ENCODE measurements at regions not wholly inside any gene's neighbourhood (a gene's known extent, or its start where the extent isn't known, plus 50 kb on each side); places are given as distances from the start of the nearest gene placed in this dataset.
"Not testable (repeated sequence)": the region's sequence is repeated elsewhere in the genome, so short reads cannot be mapped to it uniquely, and the experiment has no call there.

DNA sequence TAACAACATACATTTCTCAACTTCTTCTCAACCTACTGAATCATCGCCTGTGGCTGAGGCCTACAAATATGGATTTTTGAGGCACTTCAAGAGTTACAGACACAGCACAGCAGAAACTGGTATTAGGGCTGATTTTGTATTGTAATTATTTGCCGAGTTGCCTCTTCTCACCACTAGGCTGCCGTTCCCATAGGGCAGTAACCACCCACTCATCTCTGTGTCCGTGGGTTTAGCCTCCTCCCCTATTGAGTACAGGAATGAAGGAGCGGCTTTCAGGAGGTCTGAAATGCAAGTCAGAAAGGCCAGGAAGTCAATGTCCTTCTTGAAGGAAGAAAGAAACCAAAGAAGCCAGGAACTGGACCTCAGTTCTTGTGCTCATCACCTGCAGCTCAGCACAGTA is 220.8 kb downstream of the MTHFS start:
- no peak for DNase-seq

- no peak for DNase-seq
Measured at GRCh38 chr15:79676621-79677020, 220.2 kb downstream of the MTHFS start.

GRCh38 chr15:79677241-79677640 is 219.6 kb downstream of the MTHFS start:
- DNase-seq: no peak

DNA sequence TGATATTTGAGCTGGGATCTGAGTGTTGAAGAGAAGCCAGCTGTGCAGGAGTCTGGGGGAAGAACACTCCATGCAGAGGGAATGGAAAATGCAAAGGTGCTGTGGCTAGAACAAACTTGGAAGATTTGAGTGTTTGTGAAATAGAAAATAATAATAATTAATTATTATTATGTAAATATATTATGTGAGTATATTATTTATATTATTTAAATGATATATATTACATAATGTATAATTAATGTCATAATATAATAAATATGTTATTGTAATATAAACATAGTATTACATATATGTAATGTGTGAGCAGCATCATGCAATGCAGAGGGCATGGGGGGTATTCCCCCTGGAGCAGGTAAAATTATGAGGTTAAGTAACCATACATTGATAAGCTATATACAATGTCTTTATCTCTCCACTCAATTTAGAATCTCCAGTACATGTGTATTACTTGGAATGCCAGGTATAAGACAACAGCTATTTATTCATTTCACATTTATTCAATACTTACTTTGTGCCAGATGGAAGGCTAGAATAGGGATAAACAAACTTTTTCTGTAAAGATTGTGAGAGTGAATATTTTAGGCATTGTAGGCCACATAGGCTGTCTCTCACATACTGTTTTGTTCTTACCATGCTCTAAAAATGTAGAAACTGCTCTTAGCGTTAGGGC is 218.6 kb downstream of the MTHFS start:
- DNase-seq: no peak

- DNase-seq: no peak
Measured at GRCh38 chr15:79680720-79681119, 216.1 kb downstream of the MTHFS start.

GRCh38 chr15:79682285-79682684 is 214.5 kb downstream of the MTHFS start:
- no peak for DNase-seq

DNA sequence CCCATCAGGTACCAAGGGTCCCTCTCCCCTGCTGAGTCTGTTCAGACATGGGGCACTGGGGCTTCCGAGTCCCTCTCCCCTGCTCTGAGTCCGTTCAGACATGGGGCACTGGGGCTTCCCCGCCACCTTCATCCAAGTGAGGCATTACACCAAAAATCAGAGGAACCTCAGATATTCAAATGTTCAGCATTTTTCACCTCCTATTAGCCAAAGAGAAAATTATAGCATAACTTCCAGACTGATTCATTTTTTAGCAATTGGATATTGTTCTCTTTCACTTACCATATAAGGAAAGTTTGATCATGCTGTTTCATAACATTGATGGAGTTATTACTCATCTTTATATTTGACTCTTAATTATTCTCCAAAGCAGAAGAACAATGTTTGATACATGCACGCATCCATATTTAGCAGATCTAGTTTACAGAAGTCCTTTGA is 213.9 kb downstream of the MTHFS start:
- DNase-seq: no peak

DNA sequence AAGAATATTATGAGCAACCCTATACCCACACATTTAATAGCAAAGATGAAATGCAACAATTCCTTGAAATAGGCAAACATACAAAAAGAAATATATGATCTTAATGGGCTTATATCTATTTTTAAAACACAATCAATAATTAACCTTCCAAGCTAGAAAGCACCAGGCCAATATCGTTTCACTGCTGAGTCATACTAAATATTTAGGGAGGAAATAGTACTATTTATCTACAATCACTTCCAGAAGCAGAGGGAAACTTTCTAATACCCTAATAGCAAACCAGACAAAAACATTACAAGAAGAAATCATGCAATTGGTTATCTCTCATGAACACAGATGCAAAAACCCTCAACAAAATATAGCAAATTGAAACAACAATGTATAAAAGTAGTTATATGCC is 207.8 kb downstream of the MTHFS start:
- no peak for DNase-seq

DNA sequence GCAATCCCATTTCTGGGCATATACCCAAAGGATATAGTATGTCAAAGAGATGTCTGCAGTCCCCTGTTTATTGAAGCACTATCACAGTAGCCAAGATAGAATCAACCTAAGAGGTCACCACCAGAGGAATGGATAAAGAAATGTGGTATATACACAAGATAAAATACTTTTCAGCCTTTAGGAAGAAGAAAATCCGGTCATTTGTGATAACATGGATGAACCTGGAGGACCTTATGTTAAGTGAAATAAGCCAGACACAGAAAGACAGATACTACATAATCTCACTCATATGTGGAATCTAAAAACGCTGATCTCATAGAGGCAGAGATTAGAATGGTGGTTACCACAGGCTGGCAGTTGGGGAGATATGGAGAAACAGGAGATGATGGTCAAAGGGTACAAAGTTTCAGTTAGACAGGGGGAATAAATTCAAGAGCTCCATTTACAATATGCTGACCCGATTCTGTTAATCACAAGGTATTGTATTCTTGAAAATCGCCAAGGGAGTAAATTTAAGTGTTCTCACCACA is 195.8 kb downstream of the MTHFS start:
- DNase-seq: no peak

DNA sequence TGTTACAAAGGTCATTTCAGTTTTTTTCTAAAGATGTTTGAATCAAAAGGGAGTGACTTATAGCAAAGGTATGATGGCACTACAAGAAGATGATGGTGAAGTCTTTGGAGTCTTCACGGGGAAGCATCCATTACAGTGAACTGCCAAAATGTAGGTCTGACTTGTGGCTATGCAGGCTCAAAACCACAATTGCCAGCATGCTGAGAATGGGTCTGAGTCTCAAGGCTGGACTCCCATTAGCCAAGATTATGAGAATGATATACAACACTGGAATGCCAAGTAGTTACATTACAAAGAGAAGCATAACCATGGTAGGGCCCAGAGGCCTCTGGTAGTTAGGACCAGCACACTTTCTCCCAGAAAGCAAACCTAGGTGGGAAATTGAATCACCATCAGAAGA is 194.2 kb downstream of the MTHFS start:
- DNase-seq: no peak

DNA sequence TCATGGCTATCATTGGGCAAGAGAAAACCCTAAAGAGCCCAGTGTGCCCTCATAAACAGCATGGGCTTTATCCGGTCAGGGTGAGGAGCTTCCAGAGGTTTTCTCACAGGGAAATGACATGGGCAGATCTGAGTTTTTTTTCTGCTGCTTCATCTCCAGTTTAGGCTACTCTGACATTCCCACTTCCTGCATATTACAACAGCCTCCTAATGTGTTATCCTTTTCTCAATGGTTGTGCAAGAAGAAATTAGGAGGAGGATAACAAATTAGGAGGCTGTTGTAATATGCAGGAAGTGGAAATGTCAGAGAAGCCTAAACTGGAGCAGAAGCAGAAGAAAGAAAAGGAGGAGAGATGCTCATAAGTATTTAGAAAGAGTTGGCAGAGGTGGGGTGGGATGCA is 175.6 kb downstream of the MTHFS start:
- DNase-seq: no peak

DNA sequence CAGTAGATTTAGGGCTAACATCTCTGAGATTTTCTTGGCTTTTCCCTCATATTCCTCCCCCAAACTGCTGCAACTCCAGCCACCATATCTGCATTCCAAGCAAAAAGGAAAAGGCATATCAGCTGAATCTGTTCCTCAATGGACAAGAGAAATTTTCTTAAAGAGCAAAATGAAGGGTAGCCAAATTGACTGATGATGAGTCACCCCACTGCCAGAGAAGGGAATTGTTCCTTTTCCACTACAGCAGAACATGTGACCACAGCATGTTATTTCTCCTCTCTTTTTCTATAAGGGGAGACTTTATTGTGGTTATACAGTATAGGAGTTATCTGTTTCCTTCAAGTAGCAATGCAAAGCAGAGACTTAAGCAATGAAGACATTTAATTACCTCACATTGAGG is 172.5 kb downstream of the MTHFS start:
- no peak for DNase-seq

- DNase-seq: no peak
Measured at GRCh38 chr15:79724804-79725203, 172.0 kb downstream of the MTHFS start.

GRCh38 chr15:79728867-79729266 is 167.9 kb downstream of the MTHFS start:
- no peak for DNase-seq

DNA sequence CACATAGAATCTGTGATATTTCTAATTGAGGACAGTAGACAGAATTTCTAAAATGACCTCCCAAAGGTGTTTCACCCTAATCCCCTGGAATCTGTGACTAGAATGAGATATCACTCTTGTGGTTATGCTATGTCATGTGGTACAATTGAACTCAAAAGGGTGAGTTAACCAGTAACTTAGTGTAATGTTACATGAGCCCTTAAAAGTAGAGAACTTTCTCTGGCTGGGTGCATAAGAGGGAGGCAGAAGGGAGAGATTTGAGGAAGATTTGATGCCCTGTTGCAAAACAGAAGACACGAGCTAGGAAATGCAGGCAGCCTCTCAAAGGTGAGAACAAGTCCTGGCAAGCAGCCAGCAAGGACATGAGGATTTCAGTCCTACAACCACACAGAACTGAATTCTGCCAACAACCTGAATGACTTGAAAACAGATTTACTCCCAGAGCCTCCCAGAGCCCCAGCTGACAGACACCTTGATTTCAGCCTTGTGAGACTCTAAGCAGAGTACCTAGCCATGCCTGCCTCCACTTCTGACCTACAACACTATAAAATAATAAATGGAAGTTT is 160.3 kb downstream of the MTHFS start:
- no peak for DNase-seq

- no peak for DNase-seq
Measured at GRCh38 chr15:79738143-79738542, 158.7 kb downstream of the MTHFS start.

DNA sequence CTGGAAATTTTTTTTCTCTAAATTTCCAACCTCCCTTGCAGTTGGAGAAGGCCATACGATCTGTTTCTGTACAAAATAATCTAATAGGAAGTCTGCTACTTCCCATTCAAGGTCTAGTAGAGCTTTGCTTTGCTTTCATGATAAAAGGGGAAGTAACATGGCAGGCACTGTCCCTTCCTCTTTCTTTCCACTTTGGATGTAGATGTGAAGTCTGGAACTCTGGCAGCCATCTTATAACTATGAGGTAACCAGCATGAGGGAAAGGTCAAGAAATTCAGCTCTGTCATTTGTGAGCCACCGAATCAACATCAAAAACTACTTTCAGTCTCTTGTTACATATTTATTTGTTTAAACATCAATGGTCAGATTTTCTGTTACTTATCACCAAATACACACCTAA is 156.3 kb downstream of the MTHFS start:
- no peak for DNase-seq

DNA sequence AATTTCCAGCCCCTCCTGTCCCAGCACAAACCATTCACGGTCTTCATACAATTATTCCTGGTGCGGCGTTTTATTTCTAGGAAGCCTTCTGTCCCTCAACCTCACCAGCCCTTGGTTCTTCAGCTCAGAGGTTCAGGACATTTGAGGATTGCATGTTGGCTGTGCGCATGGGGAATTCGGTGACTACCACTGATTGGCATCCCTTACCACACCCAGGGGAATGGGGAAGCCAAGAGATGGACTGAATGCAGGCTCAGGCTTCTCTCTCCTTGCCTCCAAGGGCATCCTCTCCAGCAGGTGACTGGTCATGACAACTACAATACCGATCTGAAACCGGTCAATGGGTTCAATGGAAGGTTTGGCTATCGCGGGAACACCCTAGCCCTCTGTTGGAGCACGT is 153.8 kb downstream of the MTHFS start:
- no peak for DNase-seq

- not testable (repeated sequence) for DNase-seq
Measured at GRCh38 chr15:79744485-79744884, 152.3 kb downstream of the MTHFS start.

DNA sequence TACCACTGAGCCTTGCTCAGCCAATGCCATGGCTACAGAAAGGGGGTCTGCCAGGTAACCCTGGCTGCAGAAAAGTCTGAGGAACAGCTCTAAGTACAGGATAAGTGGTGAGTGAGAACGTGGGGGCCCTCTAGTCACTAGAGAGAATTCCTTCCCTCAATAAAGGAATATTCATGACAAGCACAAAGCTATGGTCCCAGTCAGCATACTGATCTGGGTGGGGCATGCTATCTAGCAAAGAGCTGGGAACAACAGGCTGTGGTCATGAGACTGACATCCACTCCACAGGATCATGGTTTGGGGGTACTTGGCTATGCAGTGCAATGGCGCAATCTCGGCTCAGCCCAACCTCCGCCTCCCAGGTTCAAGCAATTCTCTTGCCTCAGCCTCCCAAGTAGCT is 140.4 kb downstream of the MTHFS start:
- no peak for DNase-seq

- DNase-seq: no peak
Measured at GRCh38 chr15:79765081-79765480, 131.7 kb downstream of the MTHFS start.

- peak; percentile 26 for DNase-seq
Measured at GRCh38 chr15:79769069-79769481, 127.7 kb downstream of the MTHFS start.

- DNase-seq: peak; percentile 74
Measured at GRCh38 chr15:79769933-79770759, 126.7 kb downstream of the MTHFS start.

- DNase-seq: peak; percentile 48
Measured at GRCh38 chr15:79773128-79773527, 123.7 kb downstream of the MTHFS start.
